Heart left ventricle (tissue), 16 donors: ENCODE measurements at regions not wholly inside any gene's neighbourhood (a gene's known extent, or its start where the extent isn't known, plus 50 kb on each side); places are given as distances from the start of the nearest gene placed in this dataset.

Experiments
- ATAC-seq, 4 donors: fragments of 200-7000 bp; cut with Tn5 transposase; one replicate each; pipeline ENCODE4 v1.9.1; 2020 to 2022; ENCODE audit warnings: moderate library complexity in 4 of 4, mild to moderate bottlenecking in 3 of 4, moderate number of reproducible peaks in 1 of 4
- DNase-seq, 5 donors: peaks; one replicate each; pipeline ENCODE4 v3.0.0-alpha.2; 2020
- H3K27ac ChIP-seq, 12 donors: fragments of 200-600 bp; sonication (generic) in 4 of 12; one replicate each; pipeline versions ENCODE4 v1.5.0 to v1.8.0; 2016 to 2022; ENCODE audit warnings: mild to moderate bottlenecking in 2 of 12
- H3K27me3 ChIP-seq, 9 donors: fragments of 200-600 bp; sonication (generic) in 2 of 9; one replicate each; pipeline versions ENCODE4 v1.5.1 to v1.8.0; 2016 to 2022; ENCODE audit warnings: mild to moderate bottlenecking in 3 of 9
- H3K36me3 ChIP-seq, 9 donors: fragments of 200-600 bp; sonication (generic) in 2 of 9; one replicate each; pipeline versions ENCODE4 v1.5.0 to v1.8.0; 2018 to 2022; ENCODE audit warnings: mild to moderate bottlenecking in 2 of 9
- H3K4me1 ChIP-seq, 12 donors: fragments of 200-600 bp; sonication (generic) in 4 of 12; one replicate each; pipeline versions ENCODE4 v1.5.0 to v1.8.0; 2016 to 2022; ENCODE audit warnings: mild to moderate bottlenecking in 3 of 12
- H3K4me3 ChIP-seq, 12 donors: fragments of 200-600 bp; sonication (generic) in 4 of 12; one replicate each; pipeline versions ENCODE4 v1.5.0 to v1.8.0; 2017 to 2022; ENCODE audit warnings: mild to moderate bottlenecking in 9 of 12, moderate library complexity in 4 of 12
- H3K9me3 ChIP-seq, 12 donors: fragments of 200-600 bp; sonication (generic) in 4 of 12; one replicate each; pipeline versions ENCODE4 v1.5.0 to v1.8.0; 2016 to 2022; ENCODE audit warnings: mild to moderate bottlenecking in 1 of 12
- CTCF ChIP-seq, 12 donors: fragments of 200-600 bp; sonication (generic) in 4 of 12; IDR thresholded peaks; one replicate each; pipeline versions ENCODE4 v1.5.0 to v1.8.0; 2018 to 2022; ENCODE audit warnings: antibody characterized with exemption in 12 of 12, mild to moderate bottlenecking in 5 of 12
- POLR2A ChIP-seq, 2 donors: fragments of 450-650 bp; IDR thresholded peaks; one replicate each; pipeline ENCODE4 v1.6.1; 2017; ENCODE audit warnings: antibody characterized with exemption in 2 of 2, mild to moderate bottlenecking in 2 of 2, moderate library complexity in 2 of 2
- WGBS, 4 donors: extraction: QIAGEN DNeasy Blood & Tissue Kit in 2 of 4; methylation state at CpG; one replicate each; pipeline versions ENCODE4 v1.1.5 to v1.1.7; 2013 to 2018; 5-methylcytosine and 5-hydroxymethylcytosine counted together
- intact Hi-C, 10 donors: fragments of 100-400 bp; cut with DNase I; formaldehyde crosslinking; loops; one replicate each; pipeline versions ENCODE4 v1.11.1 to v1.14.2; 2022
- donor health status: ischemic (EF 13 %, LVEDD 7.1; RV severe dilation, severe dysfunction).
- donor health status: healthy with polysubstance abuse.
- donor health status: DM: no; HTN: yes; CAD: no.
- donor health status: DM: no; HTN: no; CAD: no.
- donor health status: ischemic (EF 25% LVEDD 6.9; RV normal size, moderate dysfunction).
- donor health status: ischemic (EF 25% LVEDD 5.7; RV mildly dilated, moderate dysfunction).
- donor health status: healthy.
- donor health status: DM: yes; HTN: yes; CAD: no.
- donor health status: ischemic (EF 35%, LVEDD 5.7; RV mildly dilated, moderate dysfunction).
- donor health status: nonischemic (EF 11% LVEDD 7.7; RV severe dilation, severe dysfunction).
- donor health status: DM: yes; HTN: yes; CAD: no.
- donor health status: PGD.
- donor health status: ischemic (EF 29% LVEDD 5.4; RV normal size, mild dysfunction).
- donor health status: nonischemic (EF 23%, LVEDD 6.1; RV moderate dilation, normal function).

GRCh38 chr9:104256696-104257062 is 162.6 kb downstream of the SMC2 start:
- Histone ChIP-seq H3K4me1 (no peaks in the 10 kb centered on the region), H3K27me3 (no peaks in the 10 kb centered on the region), H3K36me3 (no peaks in the 10 kb centered on the region), H3K9me3 (peaks cover 0 to 29% (median 5%) of the 10 kb centered on the region in 12 donors), H3K27ac (no peak overlapping the region), H3K4me3 (no peak overlapping the region)
- ATAC-seq = no peak
- no peak for TF ChIP-seq CTCF (IDR thresholded peaks at IDR 0.05)
- TF ChIP-seq POLR2A (IDR thresholded peaks at IDR 0.05) = no peak
- intact Hi-C loops = no loop called here
- no peak for DNase-seq

GRCh38 chr9:104258296-104259011 is 164.3 kb downstream of the SMC2 start:
- no peak overlapping the region for H3K27ac ChIP-seq
- H3K4me3 ChIP-seq = no peak overlapping the region
- ATAC-seq (no peak), DNase-seq (no peak)
- H3K27me3 ChIP-seq = no peaks in the 10 kb centered on the region
- no peaks in the 10 kb centered on the region for H3K36me3 ChIP-seq
- H3K4me1 ChIP-seq = no peaks in the 10 kb centered on the region
- peaks cover 0 to 15% (median 0%) of the 10 kb centered on the region in 12 donors for H3K9me3 ChIP-seq
- 13 to 25% (median 18%) methylated on average over 10 of the region's 10 CpGs for WGBS, 4 donors
- intact Hi-C loops = no loop called here
- TF ChIP-seq POLR2A (IDR thresholded peaks at IDR 0.05) (no peak), CTCF (IDR thresholded peaks at IDR 0.05) (no peak)

GRCh38 chr9:104260004-104260403 is 165.9 kb downstream of the SMC2 start:
- WGBS, 4 donors = 56 to 67% (median 62%) methylated on average over 3 of the region's 3 CpGs
- Histone ChIP-seq H3K36me3 (no peaks in the 10 kb centered on the region), H3K4me3 (no peak overlapping the region), H3K9me3 (peaks cover 0 to 9% (median 0%) of the 10 kb centered on the region in 12 donors), H3K27ac (no peak overlapping the region), H3K4me1 (no peaks in the 10 kb centered on the region), H3K27me3 (no peaks in the 10 kb centered on the region)
- intact Hi-C loops = no loop called here
- TF ChIP-seq POLR2A (IDR thresholded peaks at IDR 0.05) = no peak
- TF ChIP-seq CTCF (IDR thresholded peaks at IDR 0.05) = no peak
- DNase-seq (no peak), ATAC-seq (no peak)

- DNase-seq (no peak), ATAC-seq (no peak)
- intact Hi-C loops = no loop called here
- Histone ChIP-seq H3K27me3 (no peaks in the 10 kb centered on the region), H3K9me3 (peaks cover 0 to 5% (median 0%) of the 10 kb centered on the region in 12 donors), H3K36me3 (no peaks in the 10 kb centered on the region), H3K4me1 (no peaks in the 10 kb centered on the region), H3K4me3 (no peak overlapping the region), H3K27ac (no peak overlapping the region)
- TF ChIP-seq POLR2A (IDR thresholded peaks at IDR 0.05) = no peak
- no peak for TF ChIP-seq CTCF (IDR thresholded peaks at IDR 0.05)
- WGBS, 4 donors = 72 to 78% (median 76%) methylated on average over 2 of the region's 2 CpGs
Measured at GRCh38 chr9:104263942-104264341, 169.8 kb downstream of the SMC2 start.
